Epithelial cell of esophagus (primary cell): ENCODE measurements at regions not wholly inside any gene's neighbourhood (a gene's known extent, or its start where the extent isn't known, plus 50 kb on each side); places are given as distances from the start of the nearest gene placed in this dataset.

ENCODE experiments used
- DNase-seq: peaks from one replicate; pipeline ENCODE4 v3.0.0; 2010; ENCODE audit warnings: low read depth
- H3K4me3 ChIP-seq: 2 replicates; pipeline ENCODE4 v1.5.1; 2011; ENCODE audit warnings: mild to moderate bottlenecking, low read length, control low read depth
- TF ChIP-seq, protein P1 (sequence below): IDR thresholded peaks from 2 replicates; pipeline ENCODE4 v1.5.1; 2011; ENCODE audit warnings: low read depth, mild to moderate bottlenecking, low read length, control low read depth, inconsistent platforms; ENCODE audit not compliant: insufficient read depth; ENCODE audit errors: missing control alignments

DNA sequence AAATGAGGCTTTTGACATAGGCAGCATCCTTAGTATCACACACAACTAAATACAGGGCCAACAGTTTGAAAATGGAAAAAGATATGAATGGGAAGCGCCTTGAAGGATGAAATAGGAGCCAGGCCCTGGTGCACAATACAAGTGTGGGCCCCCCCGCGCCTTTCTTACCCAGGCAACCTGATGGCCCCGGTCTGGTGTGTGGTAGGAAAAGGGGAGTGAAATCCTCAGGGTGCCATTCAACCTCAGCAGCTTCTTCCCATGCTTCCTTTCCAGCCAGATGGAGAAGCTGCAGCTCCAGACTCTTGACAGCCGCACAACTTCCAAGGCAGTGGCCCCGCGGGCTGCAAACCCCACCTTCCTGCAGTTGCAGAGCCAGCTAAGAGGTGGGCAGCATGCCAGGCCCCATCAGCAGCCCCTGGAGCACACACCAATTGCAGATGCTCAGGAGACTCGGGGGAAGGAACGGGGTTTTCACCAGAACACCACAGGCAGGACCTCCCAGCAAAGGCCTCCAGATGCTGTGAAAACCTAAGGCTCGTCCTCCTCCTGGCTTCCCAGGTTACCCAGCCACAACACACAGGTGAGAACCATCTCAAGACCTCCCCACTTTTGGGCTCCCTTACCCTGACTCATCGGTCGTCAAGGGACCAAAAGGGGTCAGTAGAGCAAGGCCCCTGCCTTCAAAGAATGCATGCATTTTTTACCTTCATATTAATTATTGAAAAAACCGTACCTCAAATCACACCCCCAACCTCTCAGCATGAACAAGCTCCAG is 101.6 kb downstream of the CPN2 start:
- TF ChIP-seq, protein P1, sequence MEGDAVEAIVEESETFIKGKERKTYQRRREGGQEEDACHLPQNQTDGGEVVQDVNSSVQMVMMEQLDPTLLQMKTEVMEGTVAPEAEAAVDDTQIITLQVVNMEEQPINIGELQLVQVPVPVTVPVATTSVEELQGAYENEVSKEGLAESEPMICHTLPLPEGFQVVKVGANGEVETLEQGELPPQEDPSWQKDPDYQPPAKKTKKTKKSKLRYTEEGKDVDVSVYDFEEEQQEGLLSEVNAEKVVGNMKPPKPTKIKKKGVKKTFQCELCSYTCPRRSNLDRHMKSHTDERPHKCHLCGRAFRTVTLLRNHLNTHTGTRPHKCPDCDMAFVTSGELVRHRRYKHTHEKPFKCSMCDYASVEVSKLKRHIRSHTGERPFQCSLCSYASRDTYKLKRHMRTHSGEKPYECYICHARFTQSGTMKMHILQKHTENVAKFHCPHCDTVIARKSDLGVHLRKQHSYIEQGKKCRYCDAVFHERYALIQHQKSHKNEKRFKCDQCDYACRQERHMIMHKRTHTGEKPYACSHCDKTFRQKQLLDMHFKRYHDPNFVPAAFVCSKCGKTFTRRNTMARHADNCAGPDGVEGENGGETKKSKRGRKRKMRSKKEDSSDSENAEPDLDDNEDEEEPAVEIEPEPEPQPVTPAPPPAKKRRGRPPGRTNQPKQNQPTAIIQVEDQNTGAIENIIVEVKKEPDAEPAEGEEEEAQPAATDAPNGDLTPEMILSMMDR, result no peak
- no peak for DNase-seq
- no peak overlapping the region for H3K4me3 ChIP-seq

DNA sequence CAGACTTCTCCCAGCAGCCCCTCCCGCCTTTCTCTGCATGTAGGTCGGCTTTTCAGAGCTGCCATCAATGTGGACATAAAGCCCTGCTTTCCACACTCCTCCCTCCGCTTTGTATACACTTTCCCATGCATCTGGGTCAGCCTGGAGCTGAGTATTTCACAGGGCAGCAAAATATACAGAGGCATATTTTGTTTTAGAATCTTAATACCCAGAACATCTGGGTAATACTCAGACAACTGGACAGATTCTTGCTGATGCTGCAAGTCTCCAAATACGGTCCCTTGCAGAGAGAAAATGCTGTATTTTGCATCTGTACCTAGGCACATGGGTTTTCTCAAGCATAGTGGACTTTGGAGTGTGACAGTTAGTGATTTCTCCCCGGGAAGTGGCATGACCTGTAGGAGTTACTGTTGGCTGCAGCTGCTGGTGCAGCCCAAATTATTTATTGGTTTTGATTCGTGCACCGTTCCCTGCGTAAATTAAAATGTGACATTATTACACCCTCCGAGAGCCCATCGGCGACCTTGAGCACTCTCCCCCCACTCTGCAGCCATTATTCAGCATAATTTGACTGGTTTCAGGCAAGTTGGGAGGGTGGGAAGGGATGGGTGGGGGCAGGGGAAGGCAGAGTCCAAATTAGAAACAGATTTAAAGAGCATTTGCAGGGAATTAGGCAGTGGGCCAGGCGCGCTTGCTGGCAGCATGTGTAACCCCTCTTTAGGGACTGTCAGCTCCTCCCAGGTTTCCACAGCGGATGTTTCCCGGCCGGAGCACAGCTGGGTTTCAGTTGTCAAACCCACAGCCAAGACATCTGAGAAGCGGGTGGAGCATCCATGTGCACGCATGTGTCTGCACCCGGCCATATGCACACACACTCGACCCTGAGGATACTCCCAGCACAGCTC is 100.8 kb downstream of the CPN2 start:
- no peak for DNase-seq
- H3K4me3 ChIP-seq, result no peak overlapping the region
- TF ChIP-seq, protein P1, result no peak

DNA sequence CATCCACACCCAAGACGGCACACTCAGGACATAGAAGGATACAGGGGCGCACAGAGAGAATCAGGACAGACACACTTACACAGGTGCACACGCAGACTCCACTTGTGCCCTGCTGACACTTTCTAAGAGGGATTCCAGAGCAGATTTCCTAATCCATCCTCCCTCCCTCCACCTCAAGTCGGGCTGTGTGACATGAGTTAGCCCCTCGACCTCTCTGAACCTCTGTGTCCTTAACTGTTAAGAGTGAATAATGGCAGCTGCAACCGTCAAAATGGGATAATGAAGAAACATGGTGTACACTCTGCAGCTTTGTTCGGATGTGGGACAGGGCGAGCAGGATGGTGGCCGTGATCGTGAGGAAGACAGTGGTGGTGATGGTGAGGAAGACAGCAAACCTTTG is 100.1 kb downstream of the CPN2 start:
- TF ChIP-seq, protein P1, result no peak
- DNase-seq, result no peak
- no peak overlapping the region for H3K4me3 ChIP-seq

DNA sequence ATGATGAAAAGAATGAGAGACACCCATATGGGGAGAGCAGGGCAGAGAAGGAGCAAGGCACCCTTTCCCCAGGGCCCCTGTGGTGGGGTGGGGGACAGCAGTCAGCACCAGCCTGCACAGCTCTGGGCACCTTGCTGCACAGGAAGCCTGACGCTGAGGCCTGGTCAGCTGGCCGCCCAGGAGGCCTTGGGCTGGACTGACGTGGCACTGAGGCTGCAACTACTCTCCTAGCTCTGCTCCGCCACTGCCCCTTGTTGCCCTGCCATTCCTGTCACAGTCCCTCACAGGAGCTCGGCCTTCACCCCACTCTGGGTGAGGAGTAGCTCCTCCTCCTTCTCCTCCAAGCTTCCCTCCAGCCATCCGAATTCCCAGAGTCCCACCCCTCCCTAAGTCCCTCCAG is 99.7 kb downstream of the CPN2 start:
- TF ChIP-seq, protein P1, result no peak
- no peak for DNase-seq
- H3K4me3 ChIP-seq, result no peak overlapping the region

DNA sequence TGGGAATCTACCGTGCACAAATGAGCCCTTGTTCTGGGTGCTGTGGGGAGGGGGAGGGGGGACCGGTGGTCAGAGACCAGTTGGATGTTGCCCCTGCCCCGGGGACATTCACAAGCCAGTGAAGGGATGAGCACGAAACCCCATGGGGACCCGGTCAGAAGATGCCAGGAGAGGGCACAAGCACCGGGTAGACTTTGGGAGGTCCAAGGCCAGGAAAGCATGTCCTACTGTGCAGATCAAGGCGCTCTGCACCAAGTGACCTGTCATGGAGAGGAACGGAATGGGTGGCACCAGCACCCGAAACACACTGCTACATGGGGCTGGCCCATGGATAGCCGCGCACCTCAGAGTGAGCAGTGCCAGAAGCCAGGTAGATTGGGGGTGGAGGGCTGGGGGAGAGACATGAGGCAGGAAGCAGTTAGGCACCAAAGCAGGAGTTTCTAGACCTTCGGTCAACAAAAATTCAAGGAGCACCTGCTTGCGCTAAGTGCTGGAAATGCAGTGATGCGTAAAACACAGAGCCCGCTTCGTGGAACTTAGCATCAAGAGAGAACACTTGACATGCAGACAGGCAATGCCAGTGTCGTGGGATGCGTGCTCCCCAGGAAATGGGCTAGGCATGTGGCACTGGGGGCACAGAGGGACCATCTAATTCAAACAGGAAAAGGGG is 99.1 kb downstream of the CPN2 start:
- no peak for DNase-seq
- no peak overlapping the region for H3K4me3 ChIP-seq
- TF ChIP-seq, protein P1, result no peak

DNA sequence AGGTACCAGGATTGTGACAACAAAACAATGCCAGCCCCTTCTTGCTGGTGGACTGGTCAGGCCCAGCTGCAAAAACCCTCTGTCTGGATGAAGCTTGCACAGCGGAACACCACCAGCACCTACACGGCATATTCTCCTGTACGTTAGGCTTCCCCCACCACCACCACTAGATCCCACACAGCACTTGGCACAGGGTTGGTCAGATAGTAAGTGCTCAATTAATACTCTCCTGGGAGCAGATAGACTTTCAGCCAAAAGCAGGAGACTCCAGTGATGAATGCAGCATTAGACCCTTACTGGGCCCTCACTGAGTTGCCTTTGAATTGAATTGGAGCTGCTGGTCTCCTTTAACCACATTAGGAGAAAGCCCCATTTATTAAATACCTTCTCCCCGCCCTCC is 97.9 kb downstream of the CPN2 start:
- H3K4me3 ChIP-seq, result no peak overlapping the region
- DNase-seq, result no peak
- TF ChIP-seq, protein P1, result no peak
